ENCODE measurements at regions not wholly inside any gene's neighbourhood (a gene's known extent, or its start where the extent isn't known, plus 50 kb on each side); places are given as distances from the start of the nearest gene placed in this dataset.

DNA sequence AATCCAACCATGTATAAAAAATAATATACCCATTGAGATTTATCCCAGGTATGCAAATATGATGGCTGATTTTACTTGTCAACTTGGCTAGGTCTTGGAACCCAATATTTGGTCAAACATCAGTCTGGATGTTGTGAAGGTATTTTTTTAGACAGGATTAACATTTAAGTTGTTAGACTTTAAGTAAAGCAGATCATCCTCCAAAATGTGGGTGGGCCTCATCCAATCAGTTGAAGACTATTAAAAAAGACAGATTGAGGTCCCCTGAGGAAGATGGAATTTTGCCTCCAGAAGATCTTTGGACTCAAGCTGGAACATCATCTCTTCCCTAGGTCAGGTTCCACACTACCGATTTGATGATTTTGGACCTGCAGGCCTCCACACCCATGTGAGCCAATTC lies 271.2 kb downstream of the TMEM121 start:
- TF ChIP-seq EZH2 (IDR thresholded peaks at IDR 0.05; ENCODE audit: insufficient read depth, poor library complexity, severe bottlenecking), result no peak
- TF ChIP-seq EZH2phosphoT487 (IDR thresholded peaks at IDR 0.05; ENCODE audit: insufficient read depth, low read depth), result no peak
